Activated T-helper 2 cell treated with anti-CD3 and anti-CD28 coated beads, Interferon-gamma antibody, Interleukin-2, Interleukin-4, amounts not matched to agents 10 μg/mL and 5 μg/mL and 100 μg/mL, durations not matched to agents 14 hours and 24 hours and 36 hours (primary cell): ENCODE measurements at regions not wholly inside any gene's neighbourhood (a gene's known extent, or its start where the extent isn't known, plus 50 kb on each side); places are given as distances from the start of the nearest gene placed in this dataset.

Source experiments
- DNase-seq: peaks from one replicate; pipeline ENCODE4 v3.0.0; 2021; ENCODE audit warnings: low spot score
- H3K27ac Mint-ChIP-seq: one replicate; pipeline ENCODE4 v1.8.0; 2021; ENCODE audit warnings: mixed read lengths
- H3K27me3 Mint-ChIP-seq: one replicate; pipeline ENCODE4 v1.8.0; 2021; ENCODE audit warnings: low read depth, mixed read lengths
- H3K36me3 Mint-ChIP-seq: one replicate; pipeline ENCODE4 v1.8.0; 2021; ENCODE audit warnings: low read depth, mixed read lengths
- H3K4me1 Mint-ChIP-seq: one replicate; pipeline ENCODE4 v1.8.0; 2021; ENCODE audit warnings: low read depth, mixed read lengths
- H3K4me3 Mint-ChIP-seq: one replicate; pipeline ENCODE4 v1.8.0; 2021; ENCODE audit warnings: low read depth, mild to moderate bottlenecking, moderate library complexity, mixed read lengths
- H3K9me3 Mint-ChIP-seq: one replicate; pipeline ENCODE4 v1.8.0; 2021; ENCODE audit warnings: mixed read lengths
- intact Hi-C: fragments of 100-400 bp; cut with micrococcal nuclease; formaldehyde crosslinking; loops from one replicate; pipeline ENCODE4 v1.15.1; 2023

DNA sequence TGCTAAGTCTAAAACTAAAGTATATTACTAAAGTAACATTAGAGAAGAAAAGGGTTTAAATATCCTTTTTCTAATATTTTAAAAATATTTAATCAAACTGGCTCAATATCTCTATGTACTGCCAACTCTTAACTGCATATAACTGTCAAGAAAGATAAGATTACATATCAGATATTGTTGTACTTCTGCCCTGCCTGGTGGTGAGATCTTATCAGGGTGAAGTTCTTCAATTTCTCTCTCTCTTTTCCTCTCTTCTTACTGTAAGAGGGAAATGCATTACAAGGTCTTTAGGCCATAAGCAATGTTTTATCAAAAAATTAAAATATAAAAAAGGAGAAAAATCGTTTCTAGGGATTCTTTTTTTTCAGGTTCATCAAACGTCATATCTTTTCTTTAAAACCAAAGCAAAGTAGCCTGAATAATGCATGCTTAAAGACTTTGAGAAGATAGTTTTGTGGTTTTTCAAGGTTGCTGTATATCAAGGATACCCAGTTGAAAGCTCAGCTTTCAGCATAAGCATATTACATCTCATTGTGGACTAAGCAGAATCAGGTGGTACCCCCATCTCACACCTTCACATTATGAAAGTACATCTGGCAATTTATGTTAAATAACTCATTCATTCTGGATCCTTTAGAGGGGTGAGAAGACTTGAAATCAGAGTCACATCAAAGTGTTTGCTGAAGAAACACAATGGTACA lies 1625.7 kb upstream of the SLC10A2 start:
- Mint-ChIP-seq H3K36me3 (no peaks in the 10 kb centered on the region), H3K9me3 (no peaks in the 10 kb centered on the region), H3K4me1 (no peaks in the 10 kb centered on the region), H3K4me3 (no peak overlapping the region), H3K27ac (no peak overlapping the region), H3K27me3 (no peaks in the 10 kb centered on the region)
- no peak for DNase-seq
- intact Hi-C loops: no loop called here

DNA sequence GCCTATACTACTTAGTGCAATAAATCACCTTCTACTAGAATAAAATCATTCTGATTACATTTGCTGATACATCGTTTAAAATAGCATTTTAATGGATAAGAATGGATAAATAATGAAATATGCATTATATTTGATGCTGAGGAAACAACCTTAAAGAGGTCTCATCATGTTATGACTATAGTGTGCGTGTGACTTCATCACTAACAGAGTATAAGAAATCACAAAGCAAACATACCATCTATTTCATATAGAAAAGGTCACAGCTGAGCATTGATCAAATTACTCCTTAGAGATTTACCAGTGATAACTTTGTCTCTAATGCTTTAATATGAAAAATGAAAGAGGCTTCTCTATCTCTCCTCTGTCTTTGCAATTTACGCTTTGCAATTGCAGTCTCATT lies 1620.3 kb upstream of the SLC10A2 start:
- intact Hi-C loops: no loop called here
- H3K27ac Mint-ChIP-seq: no peak overlapping the region
- H3K4me3 Mint-ChIP-seq: no peak overlapping the region
- no peaks in the 10 kb centered on the region for H3K4me1 Mint-ChIP-seq
- H3K9me3 Mint-ChIP-seq: no peaks in the 10 kb centered on the region
- no peaks in the 10 kb centered on the region for H3K27me3 Mint-ChIP-seq
- no peaks in the 10 kb centered on the region for H3K36me3 Mint-ChIP-seq
- no peak for DNase-seq

DNA sequence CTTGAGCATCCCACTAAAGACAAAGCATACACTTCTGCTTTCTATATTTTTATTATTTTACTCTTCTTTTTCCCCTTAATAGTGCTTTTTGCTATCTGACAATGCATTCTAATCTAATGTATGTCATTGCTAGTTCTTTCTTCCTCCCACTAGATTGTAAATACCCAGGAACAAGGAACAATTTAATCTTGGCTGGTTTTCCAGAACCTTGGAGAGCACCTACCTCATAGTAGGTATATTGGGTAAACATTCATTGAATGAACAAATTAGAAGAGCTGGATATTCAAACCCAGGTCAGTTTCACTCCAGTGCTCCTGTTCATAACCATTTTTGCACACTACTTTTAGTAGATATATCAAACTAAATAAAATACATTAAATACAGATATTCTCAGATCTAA lies 1617.6 kb upstream of the SLC10A2 start:
- Mint-ChIP-seq H3K27ac (no peak overlapping the region), H3K4me1 (no peaks in the 10 kb centered on the region), H3K36me3 (no peaks in the 10 kb centered on the region), H3K27me3 (no peaks in the 10 kb centered on the region), H3K4me3 (no peak overlapping the region), H3K9me3 (no peaks in the 10 kb centered on the region)
- intact Hi-C loops: no loop called here
- DNase-seq: no peak

DNA sequence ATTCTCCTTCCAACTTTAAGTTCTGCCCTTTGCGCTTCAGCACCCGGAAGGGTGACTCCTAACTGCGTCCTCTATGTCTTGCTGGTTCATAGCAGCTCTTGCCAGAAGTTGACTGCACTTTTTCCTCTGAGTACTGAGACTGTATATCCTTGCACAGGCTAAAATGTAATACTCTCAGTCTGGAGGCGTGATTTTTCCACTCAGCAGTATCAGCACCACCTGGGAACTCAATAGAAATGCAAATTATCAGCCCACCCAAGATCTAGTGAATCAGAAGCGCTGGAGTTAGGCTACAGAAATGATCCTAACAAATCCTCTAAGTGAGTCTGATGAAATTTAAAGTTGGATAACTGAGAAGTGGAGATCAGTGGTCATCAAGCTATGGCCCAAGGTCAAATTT lies 1611.9 kb upstream of the SLC10A2 start:
- intact Hi-C loops: no loop called here
- no peaks in the 10 kb centered on the region for H3K4me1 Mint-ChIP-seq
- no peak overlapping the region for H3K4me3 Mint-ChIP-seq
- no peaks in the 10 kb centered on the region for H3K27me3 Mint-ChIP-seq
- no peaks in the 10 kb centered on the region for H3K36me3 Mint-ChIP-seq
- no peak for DNase-seq
- H3K9me3 Mint-ChIP-seq: no peaks in the 10 kb centered on the region
- no peak overlapping the region for H3K27ac Mint-ChIP-seq

DNA sequence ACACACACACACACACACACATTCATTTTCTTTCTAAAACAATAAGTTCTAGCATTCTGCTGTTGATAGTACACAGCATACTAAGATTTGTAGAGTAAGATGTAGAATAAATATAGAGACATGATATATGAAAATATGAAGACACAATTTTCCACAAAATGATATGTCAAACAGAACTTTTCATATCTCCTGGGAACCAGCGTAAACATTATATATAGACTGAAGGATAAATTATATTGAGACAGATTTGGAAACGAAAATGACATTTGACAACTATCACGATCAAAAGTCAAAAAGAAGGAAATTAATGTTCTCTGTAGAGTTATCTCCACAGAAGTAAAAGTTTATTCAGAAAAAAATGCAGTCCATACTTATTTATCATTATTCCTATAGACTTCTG lies 1605.7 kb upstream of the SLC10A2 start:
- no peak overlapping the region for H3K27ac Mint-ChIP-seq
- no peak overlapping the region for H3K4me3 Mint-ChIP-seq
- no peaks in the 10 kb centered on the region for H3K27me3 Mint-ChIP-seq
- no peaks in the 10 kb centered on the region for H3K4me1 Mint-ChIP-seq
- no peak for DNase-seq
- H3K9me3 Mint-ChIP-seq: no peaks in the 10 kb centered on the region
- no peaks in the 10 kb centered on the region for H3K36me3 Mint-ChIP-seq
- intact Hi-C loops: no loop called here

DNA sequence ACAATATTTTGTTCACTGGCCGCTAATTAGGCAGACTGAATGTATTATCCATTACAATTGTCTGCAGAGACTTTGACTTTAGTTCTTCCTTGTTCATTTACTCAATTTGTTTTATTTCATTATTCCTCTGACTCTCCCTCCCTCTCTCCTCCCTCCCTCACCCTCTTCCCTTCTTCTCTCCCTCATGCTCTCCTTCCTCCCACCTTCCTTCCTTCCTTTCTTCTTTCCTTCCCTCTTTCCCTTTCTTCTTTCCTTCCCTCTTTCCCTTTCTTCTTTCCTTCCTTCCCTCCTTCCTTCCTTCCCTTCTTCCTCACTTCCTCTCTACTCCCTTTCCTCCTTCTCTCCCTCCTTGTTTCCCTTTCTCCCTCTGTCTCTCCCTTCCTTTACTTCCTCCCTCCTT lies 1591.0 kb upstream of the SLC10A2 start:
- no peak overlapping the region for H3K27ac Mint-ChIP-seq
- H3K9me3 Mint-ChIP-seq: no peaks in the 10 kb centered on the region
- no peaks in the 10 kb centered on the region for H3K4me1 Mint-ChIP-seq
- H3K36me3 Mint-ChIP-seq: no peaks in the 10 kb centered on the region
- no peak overlapping the region for H3K4me3 Mint-ChIP-seq
- H3K27me3 Mint-ChIP-seq: no peaks in the 10 kb centered on the region
- DNase-seq: no peak
- intact Hi-C loops: no loop called here

DNA sequence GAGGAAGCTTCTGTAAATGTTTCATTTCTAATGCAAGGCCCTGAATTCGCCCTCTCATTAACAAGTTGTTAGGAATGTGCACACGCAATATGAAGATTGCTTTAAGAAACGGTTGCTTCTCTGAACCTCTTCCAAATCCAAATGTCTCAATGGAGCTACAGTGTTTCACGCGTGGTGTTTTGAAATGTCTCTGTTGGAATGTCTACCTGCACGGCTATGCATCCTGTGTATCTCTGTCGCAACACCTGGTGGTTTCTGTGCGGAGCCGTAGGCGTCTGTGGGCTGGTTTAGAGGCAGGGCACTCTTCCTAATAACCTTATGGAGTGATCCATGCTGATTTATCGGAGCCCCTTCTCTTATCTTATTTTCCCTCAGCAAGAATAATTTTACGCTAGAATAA lies 1584.2 kb upstream of the SLC10A2 start:
- Mint-ChIP-seq H3K27me3 (no peaks in the 10 kb centered on the region), H3K27ac (no peak overlapping the region), H3K9me3 (no peaks in the 10 kb centered on the region), H3K36me3 (no peaks in the 10 kb centered on the region), H3K4me3 (no peak overlapping the region), H3K4me1 (no peaks in the 10 kb centered on the region)
- intact Hi-C loops: no loop called here
- no peak for DNase-seq

DNA sequence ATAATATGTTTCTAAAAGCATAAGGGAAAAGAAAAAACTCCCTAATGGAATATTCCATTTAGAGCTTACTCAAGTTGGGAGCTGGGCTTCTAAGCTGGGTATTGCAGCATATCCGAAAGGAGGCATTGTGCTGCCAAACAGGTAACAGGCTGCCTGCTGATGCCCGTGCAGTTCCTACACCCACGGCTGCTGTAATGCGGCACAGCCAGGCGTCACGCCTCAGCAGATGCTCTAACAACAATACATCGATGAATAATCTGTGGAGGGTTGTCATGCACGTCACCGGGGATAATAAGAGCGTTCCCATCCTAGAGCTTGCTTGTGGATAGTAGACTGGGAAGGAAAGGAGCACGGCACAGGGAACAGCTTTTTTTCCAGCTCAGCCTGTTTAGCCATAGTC lies 1582.1 kb upstream of the SLC10A2 start:
- intact Hi-C loops: no loop called here
- Mint-ChIP-seq H3K27me3 (no peaks in the 10 kb centered on the region), H3K4me3 (no peak overlapping the region), H3K9me3 (no peaks in the 10 kb centered on the region), H3K27ac (no peak overlapping the region), H3K4me1 (no peaks in the 10 kb centered on the region), H3K36me3 (no peaks in the 10 kb centered on the region)
- no peak for DNase-seq

DNA sequence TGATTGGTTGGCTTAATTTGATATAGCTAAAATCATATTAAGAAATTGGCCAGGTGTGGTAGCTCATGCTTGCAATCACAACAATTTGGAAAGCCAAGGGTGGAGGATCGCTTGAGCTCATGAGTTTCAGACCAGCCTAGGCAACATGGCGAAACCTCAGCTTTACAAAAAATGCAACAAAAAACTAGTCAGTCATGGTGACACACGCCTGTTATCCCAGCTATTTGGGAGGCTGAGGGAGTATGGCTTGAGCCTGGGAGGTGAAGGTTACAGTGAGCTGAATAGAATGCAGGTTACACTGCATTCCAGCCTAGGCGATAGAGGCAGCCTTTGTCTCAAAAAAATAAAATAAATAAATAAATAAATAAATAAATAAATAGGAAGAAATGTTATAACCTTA lies 1579.6 kb upstream of the SLC10A2 start:
- no peaks in the 10 kb centered on the region for H3K4me1 Mint-ChIP-seq
- no peak overlapping the region for H3K27ac Mint-ChIP-seq
- DNase-seq: no peak
- intact Hi-C loops: no loop called here
- H3K9me3 Mint-ChIP-seq: no peaks in the 10 kb centered on the region
- no peaks in the 10 kb centered on the region for H3K36me3 Mint-ChIP-seq
- no peak overlapping the region for H3K4me3 Mint-ChIP-seq
- H3K27me3 Mint-ChIP-seq: no peaks in the 10 kb centered on the region

DNA sequence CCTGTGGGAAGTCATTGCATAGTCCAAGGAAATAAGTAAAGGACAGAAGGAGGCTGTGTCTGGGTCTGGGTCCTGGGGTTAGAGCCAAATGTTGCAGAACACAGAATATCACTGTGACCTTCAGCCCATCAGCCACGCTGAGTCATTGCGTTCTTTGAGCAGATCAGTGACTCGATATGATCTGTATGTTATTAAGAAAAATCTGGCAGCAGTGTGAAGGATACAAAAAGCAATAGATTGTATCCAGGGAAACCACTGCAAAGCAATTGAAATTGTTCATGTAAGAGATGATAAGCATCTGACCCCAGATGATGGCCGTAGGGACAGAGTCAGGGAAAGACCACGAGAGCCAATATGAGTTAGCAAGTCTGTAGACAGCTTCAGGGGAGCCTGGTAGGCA lies 1575.1 kb upstream of the SLC10A2 start:
- Mint-ChIP-seq H3K27ac (no peak overlapping the region), H3K4me1 (no peaks in the 10 kb centered on the region), H3K27me3 (no peaks in the 10 kb centered on the region), H3K9me3 (no peaks in the 10 kb centered on the region), H3K36me3 (no peaks in the 10 kb centered on the region), H3K4me3 (no peak overlapping the region)
- intact Hi-C loops: no loop called here
- DNase-seq: no peak

DNA sequence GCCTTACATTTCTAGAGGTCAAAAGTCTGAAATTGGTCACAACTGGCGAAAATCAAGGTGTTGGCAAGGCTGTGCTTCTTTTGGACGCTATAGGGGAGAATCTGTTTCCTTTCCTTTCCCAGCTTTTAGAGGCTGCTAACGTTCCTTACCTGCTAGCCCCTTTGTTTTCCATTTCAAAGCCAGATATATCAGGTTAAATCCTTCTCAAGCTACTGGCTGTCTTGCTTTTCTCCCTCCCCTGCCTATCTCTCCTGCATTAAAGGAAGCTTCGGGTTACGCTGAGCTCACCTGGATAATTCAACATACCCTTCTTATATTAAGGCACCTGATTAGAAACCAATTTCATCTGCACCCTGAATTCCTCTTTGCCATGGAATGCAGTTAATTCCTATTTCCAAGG lies 1569.7 kb upstream of the SLC10A2 start:
- Mint-ChIP-seq H3K4me3 (no peak overlapping the region), H3K27me3 (no peaks in the 10 kb centered on the region), H3K4me1 (no peaks in the 10 kb centered on the region), H3K27ac (no peak overlapping the region), H3K36me3 (no peaks in the 10 kb centered on the region), H3K9me3 (no peaks in the 10 kb centered on the region)
- no peak for DNase-seq
- intact Hi-C loops: no loop called here

DNA sequence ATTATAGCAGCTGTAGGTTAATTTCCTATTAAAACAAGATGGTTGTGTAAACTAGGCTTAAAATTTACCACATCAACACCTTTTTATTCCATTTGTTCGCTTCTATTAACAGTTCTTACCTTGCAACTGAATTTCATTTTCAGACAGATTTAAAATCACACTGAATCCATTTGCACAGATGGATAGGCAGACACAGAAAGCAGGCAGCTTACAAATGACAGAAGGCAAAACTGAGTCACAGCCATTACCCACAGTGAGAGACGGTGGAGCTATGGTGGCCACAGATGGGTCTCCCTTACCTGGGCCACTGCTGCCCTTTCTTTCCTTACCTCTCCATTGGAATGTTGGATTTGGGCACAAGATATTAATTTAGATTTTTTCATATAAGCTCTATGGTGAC lies 1567.8 kb upstream of the SLC10A2 start:
- no peaks in the 10 kb centered on the region for H3K36me3 Mint-ChIP-seq
- no peak for DNase-seq
- no peaks in the 10 kb centered on the region for H3K27me3 Mint-ChIP-seq
- no peak overlapping the region for H3K27ac Mint-ChIP-seq
- H3K9me3 Mint-ChIP-seq: no peaks in the 10 kb centered on the region
- H3K4me1 Mint-ChIP-seq: no peaks in the 10 kb centered on the region
- intact Hi-C loops: no loop called here
- no peak overlapping the region for H3K4me3 Mint-ChIP-seq

DNA sequence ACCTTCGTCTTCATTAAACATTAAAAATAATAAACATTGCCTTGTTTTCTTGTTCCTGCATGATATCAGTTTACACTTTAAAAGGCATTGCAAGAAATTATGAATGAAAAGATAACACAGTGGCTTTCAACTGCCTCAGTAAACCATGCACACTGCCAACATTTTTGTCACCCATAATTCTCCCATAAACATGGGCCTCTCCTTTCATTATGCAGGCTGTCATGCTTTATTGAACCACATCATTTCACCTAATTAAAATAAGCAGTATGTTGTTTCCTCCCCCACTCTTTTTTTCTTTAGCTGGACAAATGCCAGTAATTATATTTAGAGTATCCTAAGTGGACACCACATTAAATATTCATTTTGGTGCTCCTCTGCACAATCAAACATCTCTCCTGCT lies 1566.5 kb upstream of the SLC10A2 start:
- Mint-ChIP-seq H3K27ac (no peak overlapping the region), H3K4me1 (no peaks in the 10 kb centered on the region), H3K4me3 (no peak overlapping the region), H3K27me3 (no peaks in the 10 kb centered on the region), H3K36me3 (no peaks in the 10 kb centered on the region), H3K9me3 (no peaks in the 10 kb centered on the region)
- DNase-seq: no peak
- intact Hi-C loops: no loop called here

DNA sequence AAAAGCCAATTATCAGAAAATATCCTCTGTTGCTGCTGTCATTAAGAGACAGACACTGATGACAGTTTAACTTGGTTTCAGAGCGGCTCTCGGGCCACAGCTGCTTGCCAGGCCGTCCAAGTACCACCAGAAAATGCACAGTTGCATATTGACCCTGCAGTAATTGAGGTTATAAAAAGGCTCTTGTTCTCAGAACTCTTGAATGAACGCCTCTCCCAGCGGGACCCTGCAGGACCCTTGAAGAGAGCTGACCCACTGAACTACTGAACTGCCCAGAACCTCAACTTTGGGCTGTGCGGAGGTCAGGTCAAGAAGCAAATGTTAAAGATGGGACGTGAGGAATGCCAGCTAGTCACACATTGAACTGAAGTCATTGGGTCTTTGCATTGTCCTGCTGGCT lies 1559.0 kb upstream of the SLC10A2 start:
- Mint-ChIP-seq H3K4me1 (no peaks in the 10 kb centered on the region), H3K9me3 (no peaks in the 10 kb centered on the region), H3K27ac (no peak overlapping the region), H3K4me3 (no peak overlapping the region), H3K27me3 (no peaks in the 10 kb centered on the region), H3K36me3 (no peaks in the 10 kb centered on the region)
- no peak for DNase-seq
- intact Hi-C loops: no loop called here
